ENCODE measurements at regions not wholly inside any gene's neighbourhood (a gene's known extent, or its start where the extent isn't known, plus 50 kb on each side); places are given as distances from the start of the nearest gene placed in this dataset.

- TF ChIP-seq TAF1 (IDR thresholded peaks at IDR 0.05; ENCODE audit: low read depth, low read length) = no peak
- FAIRE-seq (no peak), DNase-seq (ENCODE audit: insufficient read length, low spot score) (no peak)
These were observed 338.3 kb upstream of the TEX13C start for GRCh38 chrX:124981420-124981819.

- FAIRE-seq = no peak
- TF ChIP-seq POLR2A (IDR thresholded peaks at IDR 0.05; ENCODE audit: low read depth, low read length) = no peak
- DNase-seq (ENCODE audit: insufficient read length, low spot score) = no peak
These were observed 335.4 kb upstream of the TEX13C start for GRCh38 chrX:124984140-124984813.

- DNase-seq (ENCODE audit: insufficient read length, low spot score) (no peak), FAIRE-seq (no peak)
- no peak for TF ChIP-seq SPI1 (IDR thresholded peaks at IDR 0.05; ENCODE audit: low read depth, low read length)
- no peak for TF ChIP-seq PAX5 (IDR thresholded peaks at IDR 0.05; ENCODE audit: insufficient read depth, low read length, severe bottlenecking)
- no peak for TF ChIP-seq POLR2AphosphoS5 (IDR thresholded peaks at IDR 0.05; ENCODE audit: low read depth, low read length)
- no peak for TF ChIP-seq POLR2A (IDR thresholded peaks at IDR 0.05; ENCODE audit: low read depth, low read length)
- no peak for TF ChIP-seq TAF1 (IDR thresholded peaks at IDR 0.05; ENCODE audit: low read depth, low read length)
These were observed 333.4 kb upstream of the TEX13C start for GRCh38 chrX:124986284-124986683.

- DNase-seq (ENCODE audit: insufficient read length, low spot score) = no peak
- peak; percentile 74 for FAIRE-seq
- TF ChIP-seq POLR2A (IDR thresholded peaks at IDR 0.05; ENCODE audit: low read depth, low read length) = no peak
- no peak for TF ChIP-seq POLR2AphosphoS5 (IDR thresholded peaks at IDR 0.05; ENCODE audit: low read depth, low read length)
- no peak for TF ChIP-seq POU2F2 (IDR thresholded peaks at IDR 0.05; ENCODE audit: low read depth, low read length)
- TF ChIP-seq TAF1 (IDR thresholded peaks at IDR 0.05; ENCODE audit: low read depth, low read length) = no peak
- TF ChIP-seq PAX5 (IDR thresholded peaks at IDR 0.05; ENCODE audit: insufficient read depth, low read length, severe bottlenecking) = no peak
- no peak for TF ChIP-seq SPI1 (IDR thresholded peaks at IDR 0.05; ENCODE audit: low read depth, low read length)
These were observed 325.9 kb upstream of the TEX13C start for GRCh38 chrX:124993735-124994134.

GRCh38 chrX:124994404-124994803 lies 325.3 kb upstream of the TEX13C start:
- DNase-seq (ENCODE audit: insufficient read length, low spot score) = no peak
- no peak for FAIRE-seq
- TF ChIP-seq SPI1 (IDR thresholded peaks at IDR 0.05; ENCODE audit: low read depth, low read length) (no peak), TAF1 (IDR thresholded peaks at IDR 0.05; ENCODE audit: low read depth, low read length) (no peak), PAX5 (IDR thresholded peaks at IDR 0.05; ENCODE audit: insufficient read depth, low read length, severe bottlenecking) (no peak), POLR2A (IDR thresholded peaks at IDR 0.05; ENCODE audit: low read depth, low read length) (no peak), POLR2AphosphoS5 (IDR thresholded peaks at IDR 0.05; ENCODE audit: low read depth, low read length) (no peak)

- TF ChIP-seq TAF1 (IDR thresholded peaks at IDR 0.05; ENCODE audit: low read depth, low read length) (no peak), POLR2A (IDR thresholded peaks at IDR 0.05; ENCODE audit: low read depth, low read length) (no peak)
- FAIRE-seq (no peak), DNase-seq (ENCODE audit: insufficient read length, low spot score) (no peak)
These were observed 315.8 kb upstream of the TEX13C start for GRCh38 chrX:125003746-125004446.

- TF ChIP-seq TAF1 (IDR thresholded peaks at IDR 0.05; ENCODE audit: low read depth, low read length) (no peak), POU2F2 (IDR thresholded peaks at IDR 0.05; ENCODE audit: low read depth, low read length) (no peak), POLR2AphosphoS5 (IDR thresholded peaks at IDR 0.05; ENCODE audit: low read depth, low read length) (no peak), SPI1 (IDR thresholded peaks at IDR 0.05; ENCODE audit: low read depth, low read length) (no peak), PAX5 (IDR thresholded peaks at IDR 0.05; ENCODE audit: insufficient read depth, low read length, severe bottlenecking) (no peak), POLR2A (IDR thresholded peaks at IDR 0.05; ENCODE audit: low read depth, low read length) (no peak)
- FAIRE-seq = no peak
- no peak for DNase-seq (ENCODE audit: insufficient read length, low spot score)
These were observed 314.9 kb upstream of the TEX13C start for GRCh38 chrX:125004799-125005198.

GRCh38 chrX:125005863-125006262 lies 313.8 kb upstream of the TEX13C start:
- FAIRE-seq (no peak), DNase-seq (ENCODE audit: insufficient read length, low spot score) (no peak)
- TF ChIP-seq TAF1 (IDR thresholded peaks at IDR 0.05; ENCODE audit: low read depth, low read length) (no peak), POU2F2 (IDR thresholded peaks at IDR 0.05; ENCODE audit: low read depth, low read length) (no peak)

GRCh38 chrX:125006704-125007103 lies 313.0 kb upstream of the TEX13C start:
- DNase-seq (ENCODE audit: insufficient read length, low spot score) = no peak
- TF ChIP-seq SPI1 (IDR thresholded peaks at IDR 0.05; ENCODE audit: low read depth, low read length) = no peak
- no peak for TF ChIP-seq TAF1 (IDR thresholded peaks at IDR 0.05; ENCODE audit: low read depth, low read length)
- no peak for TF ChIP-seq POLR2A (IDR thresholded peaks at IDR 0.05; ENCODE audit: low read depth, low read length)
- TF ChIP-seq PAX5 (IDR thresholded peaks at IDR 0.05; ENCODE audit: insufficient read depth, low read length, severe bottlenecking) = no peak
- TF ChIP-seq POLR2AphosphoS5 (IDR thresholded peaks at IDR 0.05; ENCODE audit: low read depth, low read length) = no peak
- no peak for TF ChIP-seq POU2F2 (IDR thresholded peaks at IDR 0.05; ENCODE audit: low read depth, low read length)
- no peak for FAIRE-seq

GRCh38 chrX:125012585-125012984 lies 307.1 kb upstream of the TEX13C start:
- TF ChIP-seq SPI1 (IDR thresholded peaks at IDR 0.05; ENCODE audit: low read depth, low read length) = no peak
- FAIRE-seq (no peak), DNase-seq (ENCODE audit: insufficient read length, low spot score) (no peak)

- TF ChIP-seq POLR2A (IDR thresholded peaks at IDR 0.05; ENCODE audit: low read depth, low read length) = no peak
- TF ChIP-seq POLR2AphosphoS5 (IDR thresholded peaks at IDR 0.05; ENCODE audit: low read depth, low read length) = no peak
- TF ChIP-seq POU2F2 (IDR thresholded peaks at IDR 0.05; ENCODE audit: low read depth, low read length) = no peak
- no peak for TF ChIP-seq TAF1 (IDR thresholded peaks at IDR 0.05; ENCODE audit: low read depth, low read length)
- TF ChIP-seq SPI1 (IDR thresholded peaks at IDR 0.05; ENCODE audit: low read depth, low read length) = no peak
- TF ChIP-seq PAX5 (IDR thresholded peaks at IDR 0.05; ENCODE audit: insufficient read depth, low read length, severe bottlenecking) = no peak
- DNase-seq (ENCODE audit: insufficient read length, low spot score) (no peak), FAIRE-seq (no peak)
These were observed 290.5 kb upstream of the TEX13C start for GRCh38 chrX:125029131-125029530.

Measured in GM12891 (cell line).